T-cell (primary cell): ENCODE measurements at regions not wholly inside any gene's neighbourhood (a gene's known extent, or its start where the extent isn't known, plus 50 kb on each side); places are given as distances from the start of the nearest gene placed in this dataset.

Experiments used
- ATAC-seq, 4 experiments: fragments of 200-7000 bp in 3 of 4; fragments of 150-1000 bp in 1 of 4; cut with Tn5 transposase; replicated peaks in 1 of 4; 1 replicate in 3 of 4; 2 replicates in 1 of 4; pipeline ENCODE4 v1.10.0; 2021; ENCODE audit warnings: moderate library complexity in 3 of 4, mild to moderate bottlenecking in 2 of 4, moderate number of reproducible peaks in 1 of 4
- CTCF ChIA-PET, 2 donors: fragments of 300-600 bp; sonication (Branson Sonifier 250); formaldehyde crosslinking; loops; one replicate each; lab custom pipeline; 2022; ENCODE audit warnings: antibody characterized with exemption in 2 of 2; lab: Charles Lee
- POLR2A ChIA-PET, 2 donors: fragments of 300-600 bp; sonication (Branson Sonifier 250); formaldehyde crosslinking; loops; one replicate each; lab custom pipeline; 2022; ENCODE audit warnings: antibody characterized with exemption in 2 of 2; lab: Charles Lee
- DNase-seq, 35 experiments: peaks; one replicate each; pipeline versions ENCODE4 v3.0.0 to v3.0.0-alpha.2; 2013 to 2023
- H3K27ac ChIP-seq: one replicate; pipeline ENCODE4 v1.5.1; 2013; ENCODE audit warnings: low read length
- H3K27me3 ChIP-seq, 2 experiments: replicated peaks in 1 of 2; 1 replicate in 1 of 2; 2 replicates in 1 of 2; pipeline versions ENCODE4 v1.6.1 to v1.7.0; 2013; ENCODE audit warnings: low read length in 1 of 2, mixed read lengths in 1 of 2; ENCODE audit not compliant: control insufficient read depth in 2 of 2, insufficient read depth in 2 of 2; ENCODE audit errors: extremely low read depth in 1 of 2
- H3K36me3 ChIP-seq, 2 donors: 1 replicate in 1 of 2; 2 replicates in 1 of 2; pipeline versions ENCODE4 v1.6.1 to v1.7.0; 2013; ENCODE audit warnings: low read length in 1 of 2; ENCODE audit not compliant: control insufficient read depth in 2 of 2, insufficient read depth in 1 of 2; ENCODE audit errors: extremely low read depth in 1 of 2
- H3K4me1 ChIP-seq, 2 experiments: 1 replicate in 1 of 2; 2 replicates in 1 of 2; pipeline versions ENCODE4 v1.6.1 to v1.7.0; 2013; ENCODE audit warnings: low read length in 2 of 2, mixed read lengths in 1 of 2; ENCODE audit not compliant: insufficient read depth in 2 of 2, control insufficient read depth in 1 of 2; ENCODE audit errors: extremely low read depth in 1 of 2
- H3K4me3 ChIP-seq, 2 donors: 1 replicate in 1 of 2; 2 replicates in 1 of 2; pipeline versions ENCODE4 v1.5.1 to v1.7.0; 2013; ENCODE audit warnings: mild to moderate bottlenecking in 2 of 2, low read length in 1 of 2, moderate library complexity in 1 of 2; ENCODE audit not compliant: control insufficient read depth in 1 of 2; ENCODE audit errors: extremely low read depth in 1 of 2
- H3K9me3 ChIP-seq: 2 replicates; pipeline ENCODE4 v1.7.0; 2013
- H3K27ac Mint-ChIP-seq, 2 donors: one replicate each; pipeline ENCODE4 v1.8.0; 2020 to 2021; ENCODE audit warnings: mild to moderate bottlenecking in 2 of 2, mixed read lengths in 2 of 2
- H3K27me3 Mint-ChIP-seq, 2 donors: one replicate each; pipeline ENCODE4 v1.8.0; 2021 to 2022; ENCODE audit warnings: mixed read lengths in 2 of 2
- H3K36me3 Mint-ChIP-seq: one replicate; pipeline ENCODE4 v1.8.0; 2021; ENCODE audit warnings: mixed read lengths
- H3K4me1 Mint-ChIP-seq, 3 donors: one replicate each; pipeline ENCODE4 v1.8.0; 2020 to 2022; ENCODE audit warnings: mixed read lengths in 3 of 3, mild to moderate bottlenecking in 1 of 3
- H3K4me3 Mint-ChIP-seq, 3 donors: one replicate each; pipeline ENCODE4 v1.8.0; 2020 to 2022; ENCODE audit warnings: mild to moderate bottlenecking in 3 of 3, mixed read lengths in 3 of 3, moderate library complexity in 3 of 3
- H3K9me3 Mint-ChIP-seq, 3 donors: one replicate each; pipeline ENCODE4 v1.8.0; 2020 to 2022; ENCODE audit warnings: mixed read lengths in 3 of 3
- WGBS: methylation state at CpG from one replicate; pipeline ENCODE4 v1.1.5; 2013; ENCODE audit warnings: missing lambda C conversion rate; ENCODE audit not compliant: insufficient coverage; 5-methylcytosine and 5-hydroxymethylcytosine counted together

GRCh38 chr1:234751678-234752077, 141.7 kb upstream of the IRF2BP2 start:
- Mint-ChIP-seq H3K9me3 (no peaks in the 10 kb centered on the region), H3K4me3 (no peak overlapping the region), H3K4me1 (peaks cover 3 to 7% (median 7%) of the 10 kb centered on the region in 3 donors), H3K36me3 (no peaks in the 10 kb centered on the region), H3K27me3 (no peaks in the 10 kb centered on the region), H3K27ac (no peak overlapping the region)
- Histone ChIP-seq H3K4me1 (peaks cover 0 to 3% of the 10 kb centered on the region in 2 experiments), H3K27ac (no peak overlapping the region), H3K27me3 (peaks cover 0 to 2% of the 10 kb centered on the region in 2 experiments), H3K36me3 (no peaks in the 10 kb centered on the region), H3K9me3 (no peaks in the 10 kb centered on the region), H3K4me3 (no peak overlapping the region)
- ATAC-seq (no peak), DNase-seq (no peak)
- ChIA-PET POLR2A (no interaction called here), CTCF (interaction anchor here in 1 of 2 donors (0.6 kb wide), 1 partner anchor 375 kb away, joined by 4 read pairs; no protein-coding TSS in a partner anchor)
- 93% methylated on average over 4 of the region's 7 CpGs for WGBS

- Mint-ChIP-seq H3K27me3 (no peaks in the 10 kb centered on the region), H3K36me3 (no peaks in the 10 kb centered on the region), H3K27ac (no peak overlapping the region), H3K9me3 (no peaks in the 10 kb centered on the region), H3K4me1 (peaks cover under 1 to 6% (median 3%) of the 10 kb centered on the region in 3 donors), H3K4me3 (no peak overlapping the region)
- 69% methylated on average over 3 of the region's 4 CpGs for WGBS
- ChIA-PET POLR2A (no interaction called here), CTCF (interaction anchor here in 1 of 2 donors (0.6 kb wide), 1 partner anchor 376 kb away, joined by 4 read pairs; no protein-coding TSS in a partner anchor)
- Histone ChIP-seq H3K36me3 (no peaks in the 10 kb centered on the region), H3K4me3 (no peak overlapping the region), H3K4me1 (no peaks in the 10 kb centered on the region), H3K27ac (no peak overlapping the region), H3K9me3 (no peaks in the 10 kb centered on the region), H3K27me3 (peaks cover 0 to 2% of the 10 kb centered on the region in 2 experiments)
- ATAC-seq (no peak), DNase-seq (no peak)
Observed at GRCh38 chr1:234750922-234751627, 141.1 kb upstream of the IRF2BP2 start.

- Mint-ChIP-seq H3K36me3 (no peaks in the 10 kb centered on the region), H3K27ac (no peak overlapping the region), H3K4me1 (peaks cover 0 to 6% (median 0%) of the 10 kb centered on the region in 3 donors), H3K27me3 (no peaks in the 10 kb centered on the region), H3K4me3 (no peak overlapping the region), H3K9me3 (no peaks in the 10 kb centered on the region)
- Histone ChIP-seq H3K4me3 (no peak overlapping the region), H3K36me3 (no peaks in the 10 kb centered on the region), H3K27me3 (no peaks in the 10 kb centered on the region), H3K4me1 (no peaks in the 10 kb centered on the region), H3K27ac (no peak overlapping the region), H3K9me3 (no peaks in the 10 kb centered on the region)
- WGBS: no CpG with 5 or more reads among the region's 1 CpG
- DNase-seq: no peak
- ATAC-seq: no peak
- POLR2A ChIA-PET: no interaction called here
- CTCF ChIA-PET: no interaction called here
Observed at GRCh38 chr1:234748713-234749112, 138.7 kb upstream of the IRF2BP2 start.

GRCh38 chr1:234748066-234748465, 138.1 kb upstream of the IRF2BP2 start:
- Mint-ChIP-seq H3K27me3 (no peaks in the 10 kb centered on the region), H3K36me3 (no peaks in the 10 kb centered on the region), H3K4me1 (peaks cover 0 to 6% (median 0%) of the 10 kb centered on the region in 3 donors), H3K9me3 (no peaks in the 10 kb centered on the region), H3K27ac (no peak overlapping the region), H3K4me3 (no peak overlapping the region)
- ChIA-PET POLR2A (no interaction called here), CTCF (interaction anchor here in 1 of 2 donors (0.6 kb wide), 1 partner anchor 18 kb away, joined by 3 read pairs; no protein-coding TSS in a partner anchor)
- WGBS: 100% methylated on average over 6 of the region's 7 CpGs
- Histone ChIP-seq H3K27ac (no peak overlapping the region), H3K4me3 (no peak overlapping the region), H3K27me3 (no peaks in the 10 kb centered on the region), H3K9me3 (no peaks in the 10 kb centered on the region), H3K36me3 (no peaks in the 10 kb centered on the region), H3K4me1 (no peaks in the 10 kb centered on the region)
- ATAC-seq: no peak
- no peak for DNase-seq

GRCh38 chr1:234746798-234747196, 136.8 kb upstream of the IRF2BP2 start:
- CTCF ChIA-PET: interaction anchor here in 1 of 2 donors (1.1 kb wide), 1 partner anchor 11 kb away, joined by 4 read pairs; no protein-coding TSS in a partner anchor
- WGBS: 92% methylated on average over 9 of the region's 9 CpGs
- Histone ChIP-seq H3K27me3 (no peaks in the 10 kb centered on the region), H3K4me1 (no peaks in the 10 kb centered on the region), H3K36me3 (no peaks in the 10 kb centered on the region), H3K4me3 (no peak overlapping the region), H3K27ac (no peak overlapping the region), H3K9me3 (no peaks in the 10 kb centered on the region)
- POLR2A ChIA-PET: no interaction called here
- Mint-ChIP-seq H3K4me1 (peaks cover 0 to 6% (median 0%) of the 10 kb centered on the region in 3 donors), H3K27ac (no peak overlapping the region), H3K27me3 (no peaks in the 10 kb centered on the region), H3K9me3 (no peaks in the 10 kb centered on the region), H3K4me3 (no peak overlapping the region), H3K36me3 (no peaks in the 10 kb centered on the region)
- ATAC-seq (no peak), DNase-seq (no peak)

- no peaks in the 10 kb centered on the region for H3K4me1 ChIP-seq
- no peak overlapping the region for H3K4me3 ChIP-seq
- no peak for ATAC-seq
- WGBS: 87% methylated on average over 4 of the region's 15 CpGs
- CTCF ChIA-PET: no interaction called here
- H3K9me3 Mint-ChIP-seq: no peaks in the 10 kb centered on the region
- no peaks in the 10 kb centered on the region for H3K27me3 ChIP-seq
- no peaks in the 10 kb centered on the region for H3K9me3 ChIP-seq
- H3K4me1 Mint-ChIP-seq: peaks cover 0 to 6% (median 0%) of the 10 kb centered on the region in 3 donors
- no peaks in the 10 kb centered on the region for H3K36me3 Mint-ChIP-seq
- H3K27me3 Mint-ChIP-seq: no peaks in the 10 kb centered on the region
- H3K27ac ChIP-seq: no peak overlapping the region
- no peak for DNase-seq
- H3K4me3 Mint-ChIP-seq: no peak overlapping the region
- no peak overlapping the region for H3K27ac Mint-ChIP-seq
- no peaks in the 10 kb centered on the region for H3K36me3 ChIP-seq
- POLR2A ChIA-PET: no interaction called here
Observed at GRCh38 chr1:234745844-234746797, 136.1 kb upstream of the IRF2BP2 start.
